T-helper 2 cell (primary cell): ENCODE measurements at regions not wholly inside any gene's neighbourhood (a gene's known extent, or its start where the extent isn't known, plus 50 kb on each side); places are given as distances from the start of the nearest gene placed in this dataset.
"Not testable (repeated sequence)": the region's sequence is repeated elsewhere in the genome, so short reads cannot be mapped to it uniquely, and the experiment has no call there.

Source experiments
- DNase-seq, 5 experiments: peaks; one replicate each; pipeline versions ENCODE4 v3.0.0 to v3.0.0-alpha.2; 2012 to 2022

GRCh38 chr3:78088006-78088405 lies 1048.1 kb downstream of the ROBO2 start:
- DNase-seq = no peak

- DNase-seq = no peak
These were observed 1050.5 kb downstream of the ROBO2 start for GRCh38 chr3:78090382-78090781.

- DNase-seq = no peak
These were observed 1051.7 kb downstream of the ROBO2 start for GRCh38 chr3:78091478-78092119.

GRCh38 chr3:78092574-78092973 lies 1052.7 kb downstream of the ROBO2 start:
- not testable (repeated sequence) for DNase-seq

GRCh38 chr3:78096488-78097255 lies 1056.8 kb downstream of the ROBO2 start:
- no peak for DNase-seq

GRCh38 chr3:78098367-78098766 lies 1058.5 kb downstream of the ROBO2 start:
- no peak for DNase-seq

GRCh38 chr3:78101384-78101783 lies 1061.5 kb downstream of the ROBO2 start:
- no peak for DNase-seq

- DNase-seq = not testable (repeated sequence)
These were observed 1068.5 kb downstream of the ROBO2 start for GRCh38 chr3:78108269-78108961.

- DNase-seq = no peak
These were observed 1072.6 kb downstream of the ROBO2 start for GRCh38 chr3:78112291-78113010.

GRCh38 chr3:78115983-78116382 lies 1076.1 kb downstream of the ROBO2 start:
- DNase-seq = no peak

GRCh38 chr3:78116874-78117273 lies 1077.0 kb downstream of the ROBO2 start:
- DNase-seq = no peak

GRCh38 chr3:78123058-78123457 lies 1083.2 kb downstream of the ROBO2 start:
- DNase-seq = no peak

- DNase-seq = no peak
These were observed 1089.8 kb downstream of the ROBO2 start for GRCh38 chr3:78129707-78130106.

GRCh38 chr3:78130741-78131290 lies 1090.9 kb downstream of the ROBO2 start:
- no peak for DNase-seq

GRCh38 chr3:78134496-78134895 lies 1094.6 kb downstream of the ROBO2 start:
- no peak for DNase-seq

- DNase-seq = no peak
These were observed 1099.3 kb downstream of the ROBO2 start for GRCh38 chr3:78139166-78139565.

- no peak for DNase-seq
These were observed 1100.4 kb downstream of the ROBO2 start for GRCh38 chr3:78140274-78140673.

GRCh38 chr3:78140866-78141265 lies 1101.0 kb downstream of the ROBO2 start:
- no peak for DNase-seq

- no peak for DNase-seq
These were observed 1101.4 kb downstream of the ROBO2 start for GRCh38 chr3:78141269-78141668.

- DNase-seq = no peak
These were observed 1103.1 kb downstream of the ROBO2 start for GRCh38 chr3:78143000-78143399.

- no peak for DNase-seq
These were observed 1109.3 kb downstream of the ROBO2 start for GRCh38 chr3:78148986-78149717.

- no peak for DNase-seq
These were observed 1114.1 kb downstream of the ROBO2 start for GRCh38 chr3:78153973-78154372.
